Mesodermal cell (in vitro differentiated cells): ENCODE measurements at regions not wholly inside any gene's neighbourhood (a gene's known extent, or its start where the extent isn't known, plus 50 kb on each side); places are given as distances from the start of the nearest gene placed in this dataset.

Experiments used
- H3K27ac ChIP-seq: 2 replicates; pipeline ENCODE4 v1.7.0; 2013; ENCODE audit warnings: mild to moderate bottlenecking, low read depth, low read length, moderate library complexity; ENCODE audit not compliant: severe bottlenecking
- H3K36me3 ChIP-seq: 2 replicates; pipeline ENCODE4 v1.7.1; 2013; ENCODE audit warnings: mild to moderate bottlenecking, low read length, moderate library complexity; ENCODE audit not compliant: control insufficient read depth, insufficient read depth
- H3K4me1 ChIP-seq: one replicate; pipeline ENCODE4 v1.7.1; 2013; ENCODE audit warnings: mild to moderate bottlenecking, low read length; ENCODE audit not compliant: insufficient read depth, control insufficient read depth, poor library complexity, severe bottlenecking
- H3K4me3 ChIP-seq: 2 replicates; pipeline ENCODE4 v1.7.0; 2013; ENCODE audit warnings: low read length, control low read depth, mild to moderate bottlenecking; ENCODE audit not compliant: insufficient read depth, poor library complexity, severe bottlenecking; ENCODE audit errors: extremely low read depth
- H3K9me3 ChIP-seq: 2 replicates; pipeline ENCODE4 v1.7.1; 2013; ENCODE audit warnings: mild to moderate bottlenecking, low read length, moderate library complexity; ENCODE audit not compliant: control insufficient read depth
- WGBS, 2 experiments: methylation state at CpG; one replicate each; pipeline ENCODE4 v1.1.5; 2013; ENCODE audit warnings: missing lambda C conversion rate in 2 of 2; ENCODE audit not compliant: insufficient coverage in 2 of 2; 5-methylcytosine and 5-hydroxymethylcytosine counted together

DNA sequence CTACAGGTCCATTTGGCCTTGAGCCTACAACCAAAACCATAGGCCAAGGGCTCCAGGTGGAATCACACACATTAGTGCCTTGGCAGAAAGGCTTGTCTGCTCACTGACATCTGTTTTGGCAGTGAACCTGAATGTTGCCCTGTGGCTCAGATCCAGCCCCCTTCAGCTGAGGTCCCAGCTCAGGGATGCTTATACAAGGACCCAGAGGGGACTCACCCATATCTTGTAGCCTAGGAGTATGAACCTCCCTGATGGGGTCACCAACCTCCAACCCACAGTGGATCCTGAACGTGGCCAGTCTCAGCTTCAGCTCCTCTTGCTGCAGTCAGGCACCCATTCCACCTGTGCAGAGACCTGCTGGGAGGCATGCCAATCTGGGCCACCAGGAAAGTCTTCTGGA is 50.8 kb upstream of the HMX1 start:
- no peaks in the 10 kb centered on the region for H3K4me1 ChIP-seq
- H3K36me3 ChIP-seq: no peaks in the 10 kb centered on the region
- H3K27ac ChIP-seq: no peak overlapping the region
- H3K4me3 ChIP-seq: no peak overlapping the region
- H3K9me3 ChIP-seq: peaks cover 4% of the 10 kb centered on the region
- WGBS, 2 experiments: 38 to 44% methylated on average over 1 of the region's 1 CpG

DNA sequence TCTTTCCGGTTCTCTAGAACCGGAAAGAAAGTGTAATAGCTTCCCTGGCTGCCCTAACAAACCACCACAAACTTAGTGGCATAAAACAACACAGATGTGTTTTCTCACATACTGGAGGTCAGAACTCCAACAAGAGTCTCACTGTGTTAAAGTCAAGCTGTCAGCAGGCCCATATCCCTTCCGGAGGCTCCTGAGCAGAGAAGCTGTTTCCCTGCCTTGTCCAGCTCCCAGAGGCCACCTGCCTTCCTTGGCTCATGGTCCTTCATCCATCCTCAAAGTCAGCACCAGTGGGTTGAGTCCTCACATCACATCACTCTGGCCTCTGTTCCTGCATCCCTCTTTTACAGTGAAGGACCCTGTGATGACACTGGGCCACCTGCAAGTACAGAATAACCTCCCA is 49.8 kb upstream of the HMX1 start:
- H3K4me3 ChIP-seq: no peak overlapping the region
- 91 to 97% methylated on average over 3 of the region's 3 CpGs for WGBS, 2 experiments
- no peak overlapping the region for H3K27ac ChIP-seq

More for the DNA sequence above, 49.8 kb upstream of the HMX1 start:
- Histone ChIP-seq H3K9me3 (peaks cover 4% of the 10 kb centered on the region), H3K4me1 (no peaks in the 10 kb centered on the region), H3K36me3 (no peaks in the 10 kb centered on the region)
